ENCODE measurements at regions not wholly inside any gene's neighbourhood (a gene's known extent, or its start where the extent isn't known, plus 50 kb on each side); places are given as distances from the start of the nearest gene placed in this dataset.
"Not testable (repeated sequence)": the region's sequence is repeated elsewhere in the genome, so short reads cannot be mapped to it uniquely, and the experiment has no call there.

DNA sequence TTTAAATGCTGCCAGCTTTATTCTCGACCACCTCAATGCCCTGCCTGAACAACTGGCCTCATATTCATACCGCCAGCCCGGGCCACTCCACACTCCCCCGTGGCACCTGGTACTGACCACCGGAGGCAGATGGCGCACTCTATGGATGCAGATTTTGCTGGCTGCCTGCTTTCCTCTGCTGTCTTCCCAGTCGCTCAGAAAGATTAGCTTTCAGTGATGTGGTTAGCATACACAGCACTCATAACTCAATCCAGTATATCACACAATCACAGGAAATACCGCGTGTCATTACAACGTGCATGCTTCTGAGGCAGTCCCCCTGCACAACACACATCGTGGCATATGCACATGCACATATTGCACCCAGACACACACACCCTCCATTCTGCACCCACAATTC lies 147.2 kb upstream of the BCOR start:
- no peak for DNase-seq (ENCODE audit: low spot score)

DNA sequence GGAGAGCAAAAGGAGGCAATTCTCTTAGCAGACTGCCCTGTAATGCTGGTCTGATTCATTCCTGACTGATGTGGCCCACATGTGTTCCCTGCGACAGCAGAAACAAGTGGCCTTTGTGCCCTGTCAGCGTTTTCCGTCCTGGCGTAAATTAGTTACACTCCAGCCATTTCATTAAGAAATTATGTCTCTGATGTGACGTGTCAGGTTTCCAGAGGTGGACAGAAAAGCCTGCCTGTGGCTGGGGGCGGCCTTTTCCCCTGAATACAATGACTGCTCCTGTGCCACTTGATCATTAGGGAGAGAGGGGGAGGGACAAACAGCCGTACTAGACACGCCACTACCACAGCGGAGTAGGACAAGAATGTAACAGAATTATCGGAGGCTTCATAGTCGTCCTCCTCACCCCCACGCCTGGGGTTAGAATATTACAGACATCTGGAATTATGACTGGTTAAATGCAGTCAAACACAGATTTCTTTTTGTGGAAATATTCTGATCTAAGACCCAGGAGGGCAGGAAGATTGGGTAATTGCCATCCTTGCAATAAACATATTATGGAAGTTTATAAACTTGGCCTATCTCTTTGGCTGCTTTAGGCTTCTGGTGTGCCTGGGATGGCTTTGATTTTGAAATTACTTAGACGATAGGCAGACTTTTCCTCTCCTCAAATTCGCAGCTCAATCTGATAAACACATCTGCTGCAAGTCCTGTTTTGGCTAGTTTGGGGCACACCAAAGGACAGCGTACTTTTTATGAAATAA lies 146.2 kb upstream of the BCOR start:
- no peak for DNase-seq (ENCODE audit: low spot score)

- no peak for DNase-seq (ENCODE audit: low spot score)
Measured at GRCh38 chrX:40240844-40241243, 143.1 kb upstream of the BCOR start.

DNA sequence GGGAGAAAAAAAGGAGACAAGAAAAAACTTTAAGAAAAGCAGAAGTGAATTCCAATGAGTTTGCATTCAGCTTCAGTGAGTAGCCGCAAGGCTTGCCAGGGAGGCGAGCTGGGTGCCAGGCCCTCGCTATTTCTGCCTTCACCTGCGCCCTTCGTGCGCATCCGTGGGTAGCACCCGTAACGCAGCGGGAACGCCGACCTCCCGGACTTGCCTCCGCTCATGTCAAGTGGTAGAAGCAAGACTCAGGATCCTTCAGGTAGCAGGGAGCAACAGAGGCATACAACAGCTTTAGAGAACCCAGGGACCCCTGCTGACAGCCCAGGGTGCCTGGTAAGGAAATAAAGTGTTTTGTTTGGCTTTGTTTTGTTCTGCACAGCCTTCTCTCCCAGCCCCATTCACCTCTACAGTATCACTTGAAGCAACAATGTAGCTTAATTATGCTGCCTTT lies 140.0 kb upstream of the BCOR start:
- DNase-seq (ENCODE audit: low spot score), result no peak

DNA sequence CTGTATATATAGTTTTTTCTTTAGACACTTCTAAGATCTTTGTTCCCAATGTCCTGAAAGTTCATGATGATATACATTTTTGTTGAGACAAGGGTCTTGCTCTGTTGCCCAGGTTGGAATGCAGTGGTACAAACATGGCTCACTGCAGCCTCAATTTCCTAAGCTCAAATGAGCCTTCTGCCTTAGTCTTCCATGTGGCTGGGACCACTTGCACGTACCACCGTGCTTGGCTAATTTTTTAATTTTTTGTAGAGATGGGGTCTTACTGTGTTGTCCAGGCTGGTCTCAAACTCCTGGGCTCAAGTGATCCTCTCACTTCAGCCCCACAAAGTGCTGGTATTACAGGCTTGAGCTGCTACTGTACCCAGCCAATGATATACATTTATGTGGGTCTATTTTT lies 132.9 kb upstream of the BCOR start:
- DNase-seq (ENCODE audit: low spot score), result no peak

DNA sequence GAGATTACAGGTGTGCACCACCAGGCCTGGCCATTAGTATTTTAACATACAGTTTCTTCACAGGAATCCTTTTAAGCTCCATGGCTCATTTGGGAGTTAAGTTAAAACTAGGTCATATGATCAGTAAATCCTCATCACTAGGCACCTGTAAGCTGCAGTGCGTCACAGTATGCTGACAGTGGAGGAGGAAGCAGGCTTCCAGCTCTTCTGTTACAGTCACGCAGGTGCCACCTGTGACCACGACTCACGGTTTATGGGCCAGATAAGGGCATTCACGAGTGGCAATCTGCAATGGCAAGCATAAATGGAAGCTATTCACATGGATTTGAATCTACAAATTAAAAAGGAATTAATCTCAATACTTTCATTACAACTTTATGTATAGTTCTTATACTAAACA lies 129.4 kb upstream of the BCOR start:
- no peak for DNase-seq (ENCODE audit: low spot score)

DNA sequence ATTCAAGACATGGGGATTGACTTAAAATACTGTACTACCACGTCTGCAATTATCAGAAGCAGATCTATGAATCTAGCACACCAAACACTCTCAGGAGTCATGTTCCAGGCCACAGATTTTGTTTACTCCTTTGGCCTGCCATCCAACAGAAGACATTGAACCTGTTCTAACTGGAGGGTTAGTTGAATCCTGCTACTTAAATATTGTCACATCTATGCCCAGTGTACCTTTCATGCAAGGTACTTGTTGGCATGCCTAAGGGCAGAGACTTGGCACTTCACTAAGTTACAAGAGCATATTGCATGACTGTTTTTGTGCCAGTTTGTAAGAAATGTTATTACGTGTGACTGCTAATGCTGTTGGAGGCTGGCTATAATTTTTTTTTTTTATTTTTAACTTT lies 126.9 kb upstream of the BCOR start:
- no peak for DNase-seq (ENCODE audit: low spot score)

GRCh38 chrX:40222612-40223011 lies 124.9 kb upstream of the BCOR start:
- not testable (repeated sequence) for DNase-seq (ENCODE audit: low spot score)

- no peak for DNase-seq (ENCODE audit: low spot score)
Measured at GRCh38 chrX:40213092-40213491, 115.3 kb upstream of the BCOR start.

GRCh38 chrX:40209951-40210617 lies 112.3 kb upstream of the BCOR start:
- DNase-seq (ENCODE audit: low spot score), result no peak

GRCh38 chrX:40207626-40208025 lies 109.9 kb upstream of the BCOR start:
- no peak for DNase-seq (ENCODE audit: low spot score)

- no peak for DNase-seq (ENCODE audit: low spot score)
Measured at GRCh38 chrX:40205471-40205870, 107.7 kb upstream of the BCOR start.

DNA sequence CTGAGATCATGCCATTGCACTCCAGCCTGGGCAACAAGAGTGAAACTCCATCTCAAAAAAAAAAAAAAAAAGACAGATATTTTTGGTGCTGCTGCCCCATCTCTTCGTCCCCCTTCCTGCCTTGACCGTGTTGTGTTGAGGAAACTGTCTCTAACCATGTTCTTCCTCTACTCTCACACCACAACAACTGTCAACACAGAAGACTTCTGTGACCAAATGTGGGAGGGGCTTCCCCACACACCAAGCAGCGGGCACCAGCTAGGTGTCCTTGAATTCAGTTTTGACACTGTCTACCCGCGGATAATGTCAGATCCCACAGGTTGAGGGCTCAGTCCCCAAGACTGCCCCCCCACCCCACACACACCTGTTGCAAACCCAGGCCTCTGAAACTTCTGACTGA lies 104.7 kb upstream of the BCOR start:
- DNase-seq (ENCODE audit: low spot score), result no peak

DNA sequence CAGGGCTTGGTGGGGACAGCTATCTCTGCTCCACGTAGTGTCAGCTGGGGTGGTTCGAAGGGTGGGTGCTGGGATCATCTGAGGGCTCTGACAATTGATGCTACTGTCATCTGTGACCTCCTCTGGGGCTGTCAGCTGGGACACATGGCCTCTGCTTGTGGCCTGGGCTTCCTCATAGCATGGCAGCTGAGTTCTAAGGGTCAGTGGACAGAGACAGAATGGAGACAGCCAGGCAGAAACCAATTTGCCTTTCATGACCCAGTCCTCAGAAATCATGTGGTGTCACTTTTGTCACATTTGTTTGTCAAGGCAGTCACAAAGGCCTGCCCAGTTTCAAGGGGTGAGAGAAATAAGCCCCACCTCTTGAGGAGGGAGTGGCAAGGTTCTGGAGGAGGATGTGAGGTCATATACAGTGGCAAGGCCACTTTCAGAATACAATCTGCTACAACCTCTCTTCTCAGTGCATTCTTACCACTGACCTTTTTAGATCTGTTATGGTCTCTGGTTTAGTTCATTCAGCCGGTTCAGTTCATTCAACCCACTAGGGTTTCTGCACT lies 103.6 kb upstream of the BCOR start:
- DNase-seq (ENCODE audit: low spot score), result no peak

DNA sequence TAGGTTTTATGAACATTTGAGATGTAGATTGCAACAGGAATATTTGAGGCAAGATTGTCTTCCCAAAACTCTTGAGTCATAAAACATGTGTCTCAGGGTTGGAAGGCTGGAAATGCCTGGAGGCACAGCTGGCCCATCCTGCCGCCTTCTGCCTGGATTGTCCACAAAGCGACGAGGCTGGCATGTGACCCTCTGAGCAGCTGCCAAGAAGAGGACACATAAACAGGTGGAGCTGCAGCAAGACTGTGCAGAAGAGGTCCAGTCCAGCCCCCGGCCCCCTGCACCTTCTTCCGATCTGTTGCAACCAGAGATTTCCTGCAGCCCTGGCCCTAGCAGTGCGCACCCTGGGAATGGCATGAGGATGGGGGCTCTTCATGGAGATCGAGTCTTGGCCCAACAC lies 101.9 kb upstream of the BCOR start:
- DNase-seq (ENCODE audit: low spot score), result no peak

DNA sequence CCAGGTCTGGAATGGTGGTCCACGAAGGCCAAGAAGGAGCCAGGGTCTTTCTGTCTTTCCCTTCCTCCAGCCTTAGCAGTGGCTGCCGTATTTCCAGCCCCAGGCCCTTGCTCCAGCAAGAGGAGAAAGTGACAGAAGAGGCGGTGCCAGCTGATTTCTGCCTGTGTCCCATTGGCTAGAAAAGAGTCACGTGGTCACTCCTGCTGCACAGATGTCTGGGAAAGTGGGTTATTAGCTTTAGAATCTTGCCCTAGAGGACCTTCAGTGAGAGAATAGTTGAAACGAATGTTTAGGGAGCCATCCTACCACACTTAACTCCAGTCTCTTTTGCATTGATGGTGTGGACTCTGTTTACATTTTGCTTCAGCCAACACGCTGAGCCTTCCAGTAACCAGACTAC lies 99.3 kb upstream of the BCOR start:
- DNase-seq (ENCODE audit: low spot score), result no peak

GRCh38 chrX:40195368-40195767 lies 97.6 kb upstream of the BCOR start:
- no peak for DNase-seq (ENCODE audit: low spot score)

DNA sequence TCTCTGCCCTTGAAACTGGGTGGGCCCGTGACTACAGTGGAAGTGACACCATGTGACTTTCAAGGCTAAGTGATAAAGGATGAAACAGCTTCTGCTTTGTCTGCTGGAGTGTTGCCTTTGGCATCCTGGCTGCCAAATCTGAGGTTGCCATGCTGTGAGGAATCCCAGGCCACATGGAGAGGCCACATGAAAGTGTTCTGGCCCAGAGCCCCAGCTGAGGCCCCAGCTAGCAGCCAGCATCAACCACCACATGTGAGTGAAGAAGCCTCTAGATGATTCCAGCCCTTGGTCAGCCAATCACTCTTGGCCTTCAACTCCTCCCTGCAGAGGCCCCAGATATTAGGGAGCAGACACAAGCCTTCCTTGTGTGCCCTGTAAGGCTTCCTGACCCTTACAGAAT lies 94.4 kb upstream of the BCOR start:
- DNase-seq (ENCODE audit: low spot score), result no peak

DNA sequence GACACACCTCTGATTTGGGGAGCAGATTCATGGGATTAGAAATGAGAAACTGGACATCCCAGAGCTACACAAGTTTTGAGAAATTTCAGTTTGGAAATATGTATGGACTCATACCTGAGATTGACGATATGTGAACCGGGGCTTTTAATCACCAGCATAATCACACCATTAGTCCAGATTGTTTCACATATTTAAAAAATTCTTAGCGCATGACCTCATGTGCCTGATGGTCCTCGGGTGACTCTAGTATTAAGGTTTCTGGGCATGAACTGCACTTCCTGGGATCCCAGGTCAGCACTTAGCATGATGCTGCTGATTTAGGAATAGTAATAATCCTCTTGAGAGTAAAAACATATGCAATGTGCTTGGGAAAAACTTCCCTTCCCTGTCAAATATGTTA lies 91.9 kb upstream of the BCOR start:
- no peak for DNase-seq (ENCODE audit: low spot score)

- no peak for DNase-seq (ENCODE audit: low spot score)
Measured at GRCh38 chrX:40188573-40189417, 91.0 kb upstream of the BCOR start.

- DNase-seq (ENCODE audit: low spot score), result no peak
Measured at GRCh38 chrX:40184968-40185367, 87.2 kb upstream of the BCOR start.

DNA sequence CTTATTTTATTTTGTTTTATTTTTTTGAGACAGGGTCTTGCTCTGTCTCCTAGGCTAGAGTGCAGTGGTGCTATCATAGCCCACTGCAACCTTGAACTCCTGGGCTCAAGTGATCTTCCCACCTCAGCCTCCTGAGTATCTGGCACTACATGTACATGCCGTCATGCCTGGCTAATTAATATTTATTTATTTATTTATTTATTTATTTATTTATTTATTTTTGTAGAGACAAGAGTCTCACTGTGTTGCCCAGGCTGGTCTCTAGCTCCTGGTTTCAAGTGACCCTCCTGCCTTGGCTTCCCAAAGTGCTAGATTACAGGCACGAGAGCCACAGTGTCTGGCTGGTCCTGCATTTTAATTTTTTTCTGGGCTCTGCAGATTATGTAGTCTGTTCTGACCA lies 84.9 kb upstream of the BCOR start:
- DNase-seq (ENCODE audit: low spot score), result no peak

- DNase-seq (ENCODE audit: low spot score), result no peak
Measured at GRCh38 chrX:40182095-40182494, 84.3 kb upstream of the BCOR start.

All from pons (tissue), 1 donor.